Astrocyte of the hippocampus (primary cell): ENCODE measurements at regions not wholly inside any gene's neighbourhood (a gene's known extent, or its start where the extent isn't known, plus 50 kb on each side); places are given as distances from the start of the nearest gene placed in this dataset.
A peak's percentile ranks its signal among the peaks of the same experiment; 100 is the strongest.

Experiments used
- DNase-seq: peaks from one replicate; pipeline ENCODE4 v3.0.0; 2011; ENCODE audit warnings: low read depth, low spot score

- DNase-seq: no peak
These were observed 103.7 kb upstream of the TAB2 start for GRCh38 chr6:149213829-149214228.

- no peak for DNase-seq
These were observed 101.1 kb upstream of the TAB2 start for GRCh38 chr6:149216459-149216858.

- no peak for DNase-seq
These were observed 100.0 kb upstream of the TAB2 start for GRCh38 chr6:149217466-149217888.

GRCh38 chr6:149218471-149218870, 99.0 kb upstream of the TAB2 start:
- DNase-seq: no peak

GRCh38 chr6:149218915-149219314, 98.6 kb upstream of the TAB2 start:
- DNase-seq: no peak

- DNase-seq: peak; percentile 42
These were observed 96.4 kb upstream of the TAB2 start for GRCh38 chr6:149220882-149221773.

GRCh38 chr6:149221774-149222070, 95.8 kb upstream of the TAB2 start:
- DNase-seq: peak; percentile 82

- DNase-seq: no peak
These were observed 94.2 kb upstream of the TAB2 start for GRCh38 chr6:149223120-149223903.

- DNase-seq: peak; percentile 20
These were observed 93.6 kb upstream of the TAB2 start for GRCh38 chr6:149223904-149224351.

GRCh38 chr6:149224399-149224798, 93.1 kb upstream of the TAB2 start:
- peak; percentile 63 for DNase-seq

GRCh38 chr6:149225370-149225769, 92.1 kb upstream of the TAB2 start:
- no peak for DNase-seq

GRCh38 chr6:149225946-149226345, 91.6 kb upstream of the TAB2 start:
- DNase-seq: no peak

- no peak for DNase-seq
These were observed 89.7 kb upstream of the TAB2 start for GRCh38 chr6:149227796-149228195.

- DNase-seq: peak; percentile 70
These were observed 89.1 kb upstream of the TAB2 start for GRCh38 chr6:149228311-149228955.

- no peak for DNase-seq
These were observed 88.4 kb upstream of the TAB2 start for GRCh38 chr6:149229096-149229495.

GRCh38 chr6:149230712-149231460, 86.6 kb upstream of the TAB2 start:
- no peak for DNase-seq

- no peak for DNase-seq
These were observed 85.7 kb upstream of the TAB2 start for GRCh38 chr6:149231778-149232177.

- peak; percentile 95 for DNase-seq
These were observed 84.3 kb upstream of the TAB2 start for GRCh38 chr6:149233056-149233715.

- DNase-seq: peak; percentile 55
These were observed 83.2 kb upstream of the TAB2 start for GRCh38 chr6:149234051-149234962.

GRCh38 chr6:149235130-149235561, 82.4 kb upstream of the TAB2 start:
- DNase-seq: peak; percentile 86
